HG03060 (cell line): ENCODE measurements at regions not wholly inside any gene's neighbourhood (a gene's known extent, or its start where the extent isn't known, plus 50 kb on each side); places are given as distances from the start of the nearest gene placed in this dataset.

Experiments
- ATAC-seq: cut with Tn5 transposase; IDR thresholded peaks from one replicate; pipeline ENCODE4 v1.9.1; 2021; ENCODE audit warnings: low read depth, moderate number of reproducible peaks; ENCODE audit not compliant: unreplicated experiment

- no peak for ATAC-seq
These were observed 51.7 kb upstream of the NFASC start for GRCh38 chr1:204818998-204819397.

GRCh38 chr1:204819495-204819894 is 51.2 kb upstream of the NFASC start:
- no peak for ATAC-seq
